Fibroblast of skin of left quadriceps (primary cell): ENCODE measurements at regions not wholly inside any gene's neighbourhood (a gene's known extent, or its start where the extent isn't known, plus 50 kb on each side); places are given as distances from the start of the nearest gene placed in this dataset.
"Not testable (repeated sequence)": the region's sequence is repeated elsewhere in the genome, so short reads cannot be mapped to it uniquely, and the experiment has no call there.

Experiments
- DNase-seq, 2 experiments: peaks; one replicate each; pipeline ENCODE4 v3.0.0-alpha.2; 2013; ENCODE audit warnings: low read depth in 2 of 2

DNA sequence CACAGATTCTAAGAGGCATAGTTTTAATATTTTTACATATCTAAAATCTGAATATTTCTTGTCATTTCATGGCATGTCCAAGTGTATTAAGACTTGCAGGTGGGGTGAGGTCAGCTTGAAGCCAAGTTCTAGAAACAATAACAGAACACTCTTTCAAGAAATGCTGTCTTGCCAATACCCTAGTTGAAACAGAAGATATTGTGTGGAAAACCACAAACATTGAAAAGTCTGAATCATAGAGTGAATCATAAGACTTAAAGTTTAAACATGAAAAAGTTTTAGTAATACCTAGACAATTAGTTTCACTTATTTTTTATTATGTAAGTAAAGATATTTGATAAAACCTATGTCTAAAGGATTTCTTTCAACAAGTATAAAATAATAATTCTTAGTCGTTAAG, 191.5 kb upstream of the CAND1 start:
- DNase-seq = peak in 1 of 2 experiments; percentile 8

DNA sequence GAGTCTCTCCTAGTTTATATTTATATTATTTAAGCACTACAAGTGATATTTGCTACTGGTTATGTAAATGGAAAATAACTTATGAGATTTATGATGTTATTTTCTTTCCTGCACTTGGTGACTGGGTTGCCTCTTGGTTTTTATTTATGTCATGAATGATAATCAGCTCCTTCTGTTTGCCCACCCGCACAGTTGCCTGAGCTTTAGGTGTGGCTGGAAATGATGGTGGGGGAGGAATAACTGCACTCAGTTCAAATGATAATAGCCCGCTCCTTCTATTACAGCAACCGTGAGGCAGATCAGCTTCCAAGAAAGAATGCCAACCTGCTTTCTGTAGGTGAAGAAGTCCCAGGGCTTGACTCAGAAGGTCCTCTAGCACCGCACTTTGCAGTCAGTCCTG, 190.2 kb upstream of the CAND1 start:
- no peak for DNase-seq

DNA sequence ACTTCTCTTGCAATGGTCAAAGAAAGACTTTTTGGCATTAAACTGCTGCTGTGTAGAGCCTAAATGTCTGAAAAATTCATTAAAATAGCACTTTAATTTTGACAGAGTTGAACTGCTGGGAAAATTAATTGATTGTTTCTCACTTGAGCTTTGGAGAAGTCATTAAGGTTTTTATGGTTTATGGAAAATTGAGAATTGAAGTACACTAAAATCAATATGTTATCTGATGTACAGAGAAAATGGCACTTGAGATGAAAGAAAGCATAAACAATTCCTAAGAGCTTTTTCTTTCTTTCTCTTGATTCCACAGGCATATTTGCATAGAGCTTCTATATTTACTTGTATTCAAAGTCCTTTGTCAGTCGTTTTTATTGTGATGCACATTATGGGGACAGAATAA, 188.5 kb upstream of the CAND1 start:
- no peak for DNase-seq

DNA sequence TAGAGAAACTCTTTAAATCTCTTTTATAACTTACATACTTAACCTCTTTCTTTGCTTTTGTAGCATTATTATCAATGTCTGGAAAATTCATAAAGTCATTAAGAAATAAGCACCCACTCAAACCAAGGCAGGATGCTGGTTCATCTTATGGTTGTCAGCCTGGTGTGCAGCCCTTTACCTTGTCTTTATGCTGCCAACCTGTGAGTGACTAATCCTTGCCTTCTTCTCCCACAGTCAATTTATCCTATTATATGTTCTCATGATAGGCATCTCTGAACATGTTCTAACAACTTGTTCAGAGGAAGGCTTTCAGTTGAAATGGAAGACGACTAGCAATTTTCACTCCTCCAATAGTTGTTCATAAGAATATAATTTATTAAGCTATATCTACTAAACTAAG, 186.9 kb upstream of the CAND1 start:
- DNase-seq = no peak

DNA sequence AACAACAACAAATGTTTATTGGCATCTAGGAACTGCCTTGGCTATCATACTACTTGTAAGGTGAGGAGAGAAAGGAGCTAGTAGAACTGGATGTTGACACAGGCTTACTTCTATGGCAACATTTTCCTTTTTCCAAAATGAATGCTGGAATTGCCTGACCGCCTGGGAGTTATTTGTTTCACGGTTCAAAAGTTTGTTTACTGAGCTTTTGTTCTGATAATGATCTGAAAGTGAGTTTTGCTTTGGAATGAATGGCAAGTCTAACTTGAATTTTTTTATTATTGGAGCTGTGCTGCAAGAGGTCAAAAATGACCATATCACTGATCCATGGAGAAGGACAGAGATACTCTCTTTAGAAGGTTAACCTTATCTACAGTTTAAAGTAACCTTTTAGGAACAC, 183.5 kb upstream of the CAND1 start:
- DNase-seq = no peak

DNA sequence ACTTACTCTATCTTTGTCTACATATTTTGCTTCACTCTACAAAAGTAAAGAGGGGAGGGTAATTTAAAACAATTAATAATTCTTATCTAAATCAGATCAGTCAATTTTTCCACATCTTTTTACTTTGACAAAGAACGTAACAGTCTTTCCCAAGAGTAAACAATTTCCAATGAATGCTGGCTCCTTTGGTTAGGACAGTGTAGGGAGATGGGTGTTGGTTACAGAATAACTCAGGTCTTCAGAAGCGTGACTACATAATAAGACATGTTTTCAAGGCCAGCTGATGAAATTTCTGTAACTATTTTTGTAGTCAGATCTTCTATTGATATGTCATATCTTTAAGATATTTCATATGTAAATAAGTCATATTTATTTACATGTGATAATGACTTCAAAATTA, 183.0 kb upstream of the CAND1 start:
- DNase-seq = no peak

DNA sequence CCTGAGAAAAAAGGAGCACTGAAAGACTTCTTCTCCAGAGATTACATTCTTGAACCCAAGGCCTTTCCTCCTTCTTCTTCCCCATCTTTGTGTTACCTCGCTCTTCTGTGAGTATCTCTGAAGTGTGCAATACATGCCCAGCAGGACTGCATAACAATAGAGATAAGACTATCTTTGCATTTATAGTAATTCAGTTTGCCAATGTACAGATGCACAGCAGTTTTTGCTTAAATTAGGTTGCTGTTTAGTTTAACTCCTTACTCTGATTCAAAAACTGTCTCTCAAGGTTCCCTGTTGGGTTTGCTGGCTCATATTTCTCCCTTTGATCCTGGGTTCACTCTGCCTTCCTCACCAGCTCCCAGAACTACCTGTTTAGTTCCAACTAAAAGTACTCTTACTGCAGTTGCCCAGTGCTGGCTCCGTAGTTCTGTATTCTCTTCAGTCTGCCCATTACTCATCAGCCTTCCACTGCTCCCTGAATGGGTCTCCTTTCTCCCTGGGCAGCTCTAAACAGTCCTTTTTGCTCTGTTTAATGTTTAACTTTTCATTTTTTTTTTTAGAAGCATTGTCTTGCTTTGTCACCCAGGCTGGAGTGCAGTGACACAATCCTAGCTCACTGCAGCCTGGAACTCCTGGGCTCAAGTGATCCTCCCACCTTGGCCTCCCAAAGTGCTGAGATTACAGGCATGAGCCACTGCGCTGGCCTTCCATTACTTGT, 180.6 kb upstream of the CAND1 start:
- DNase-seq = no peak

DNA sequence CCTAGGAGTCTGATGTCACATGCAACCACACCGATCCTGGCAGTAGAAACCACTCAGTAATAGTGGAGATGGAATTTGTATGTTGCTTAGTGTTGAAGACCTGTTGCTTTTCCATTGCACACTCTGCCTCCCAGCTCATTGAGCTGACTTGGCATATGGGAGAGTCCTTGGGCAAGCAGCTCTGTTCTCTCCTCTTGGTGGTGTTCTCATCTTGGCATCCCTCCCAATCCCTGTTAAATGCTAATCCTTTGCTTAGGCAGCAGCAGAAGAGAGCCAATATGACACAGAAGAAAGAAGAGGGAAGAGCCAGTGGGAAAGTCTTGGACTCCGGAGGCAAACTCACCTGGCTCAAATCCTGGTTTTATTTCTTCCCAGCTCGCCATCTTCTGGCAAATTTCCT, 178.0 kb upstream of the CAND1 start:
- DNase-seq = no peak

DNA sequence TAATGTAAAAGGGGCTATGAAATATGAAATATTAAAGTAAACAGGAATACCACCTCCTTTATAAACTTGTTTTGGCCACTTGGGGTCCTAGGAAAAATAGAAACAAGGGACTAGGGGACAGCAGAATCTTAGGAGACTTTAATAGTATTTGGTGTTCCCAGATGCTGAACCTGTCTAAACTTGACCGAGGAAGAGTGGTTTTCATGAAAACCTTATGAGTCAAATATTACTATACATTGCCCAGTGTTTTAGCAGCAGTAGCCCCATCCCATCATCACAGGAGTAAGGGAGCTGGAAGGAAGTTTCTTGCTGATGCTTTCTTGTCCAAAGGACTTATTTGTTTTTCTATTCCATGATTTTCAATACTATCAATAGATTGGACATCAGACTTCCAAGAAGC, 177.5 kb upstream of the CAND1 start:
- no peak for DNase-seq

DNA sequence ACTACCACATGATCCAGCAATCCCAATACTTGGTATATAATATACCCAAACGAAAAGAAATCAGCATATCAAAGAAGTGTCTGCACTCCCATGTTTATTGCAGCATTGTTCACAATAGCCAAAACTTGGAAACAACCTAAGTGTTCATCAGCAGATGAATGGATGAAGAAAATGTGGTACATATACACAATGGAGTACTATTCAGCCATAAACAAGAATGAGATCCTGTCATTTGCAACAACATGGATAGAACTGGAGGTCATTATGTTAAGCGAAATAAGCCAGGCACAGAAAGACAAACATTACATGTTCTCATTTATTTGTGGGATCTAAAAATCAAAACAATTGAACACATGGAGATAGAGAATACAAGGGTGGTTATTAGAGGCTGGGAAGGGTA, 176.2 kb upstream of the CAND1 start:
- not testable (repeated sequence) for DNase-seq

DNA sequence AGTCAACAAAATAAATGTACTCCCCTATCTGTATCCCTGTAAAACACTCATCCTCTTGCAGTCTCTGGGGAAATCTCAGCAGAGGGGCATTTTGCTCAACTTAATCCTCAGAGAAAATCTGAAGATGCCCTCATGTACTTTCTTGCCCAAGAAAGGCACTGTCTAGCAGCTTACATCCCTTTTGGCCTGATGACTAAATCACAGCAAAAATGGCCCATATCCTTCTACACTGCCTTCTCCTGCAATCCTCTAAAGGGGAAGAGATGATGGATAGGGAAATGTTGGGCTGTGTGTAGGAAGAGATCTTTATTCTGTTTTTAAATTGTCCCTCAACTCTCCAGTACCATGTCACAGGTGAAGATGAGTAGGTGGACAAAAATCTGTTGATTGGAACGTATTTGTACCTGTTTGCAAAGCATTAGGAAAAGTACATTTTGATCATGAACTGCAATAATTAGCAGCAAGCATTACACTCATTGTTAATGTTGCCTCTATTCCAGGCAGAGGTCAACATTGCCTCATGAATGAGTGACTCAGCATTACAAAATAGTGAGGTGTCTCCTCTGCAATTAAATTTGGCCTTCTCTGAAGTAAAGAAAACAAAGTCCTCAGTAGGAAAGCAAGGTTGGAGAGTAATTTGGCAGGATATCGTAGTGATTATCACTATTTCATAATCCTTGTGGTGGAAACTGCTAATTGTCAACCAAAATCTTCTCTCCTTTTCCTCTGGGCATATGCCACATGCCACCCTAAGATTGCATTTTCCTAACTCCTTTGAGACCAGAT, 172.4 kb upstream of the CAND1 start:
- peak; percentile 6 to 13 for DNase-seq

DNA sequence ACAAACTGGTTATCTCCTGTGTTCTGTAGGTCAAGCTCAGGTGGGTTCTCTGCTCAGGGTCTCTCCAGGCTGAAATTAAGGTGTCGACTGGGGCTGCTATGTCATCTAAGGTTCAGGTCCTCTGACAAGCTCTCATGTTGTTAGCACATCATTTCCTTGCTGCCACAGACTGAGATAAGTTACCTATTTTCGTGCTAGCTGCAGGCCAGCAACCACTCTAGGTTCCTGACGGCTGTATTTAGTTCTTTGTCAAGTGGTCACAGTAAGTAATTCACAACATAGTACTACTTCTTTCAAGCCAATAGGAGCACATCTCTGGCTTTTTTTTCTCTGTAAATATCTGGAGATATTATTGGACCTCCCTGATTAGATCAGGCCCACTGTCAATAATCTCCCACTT, 169.3 kb upstream of the CAND1 start:
- no peak for DNase-seq

DNA sequence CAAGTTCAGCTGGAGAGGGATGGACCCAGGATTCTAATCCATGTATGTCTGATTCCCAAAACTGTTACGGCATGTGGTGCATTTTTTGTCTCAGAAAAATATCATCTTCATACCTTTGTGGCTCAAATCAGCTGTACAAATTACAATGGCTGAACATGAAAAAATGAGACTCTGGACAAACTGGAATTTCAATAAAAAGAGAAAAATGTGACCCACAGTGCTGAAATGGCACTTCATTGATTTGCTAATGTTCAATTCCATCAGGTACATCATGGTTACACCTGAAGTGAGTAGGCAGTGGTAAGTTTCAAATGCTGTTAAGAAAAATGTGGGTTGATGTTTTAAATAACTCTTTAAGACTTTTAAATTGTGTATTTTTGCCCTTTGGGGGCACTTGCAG, 165.6 kb upstream of the CAND1 start:
- DNase-seq = no peak

DNA sequence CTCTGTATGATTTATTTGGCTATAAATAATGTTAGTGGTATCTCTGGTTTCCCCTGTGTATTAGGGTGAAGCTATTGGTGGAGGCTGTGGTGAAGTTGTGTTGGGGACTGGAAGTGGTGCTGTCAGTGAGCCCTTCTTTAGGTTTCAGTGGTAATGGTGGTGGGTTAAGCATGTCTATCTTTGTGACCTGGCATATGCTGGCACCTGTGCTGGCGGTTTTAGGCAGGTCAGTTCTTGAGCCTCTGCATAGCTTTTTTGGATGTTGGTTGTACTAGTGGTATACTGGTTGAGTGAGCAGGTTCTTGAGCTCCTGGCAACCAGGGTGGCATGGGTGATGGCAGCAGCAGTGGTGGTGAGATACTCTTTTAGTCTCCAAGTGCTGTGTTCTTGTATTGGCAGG, 161.9 kb upstream of the CAND1 start:
- no peak for DNase-seq

DNA sequence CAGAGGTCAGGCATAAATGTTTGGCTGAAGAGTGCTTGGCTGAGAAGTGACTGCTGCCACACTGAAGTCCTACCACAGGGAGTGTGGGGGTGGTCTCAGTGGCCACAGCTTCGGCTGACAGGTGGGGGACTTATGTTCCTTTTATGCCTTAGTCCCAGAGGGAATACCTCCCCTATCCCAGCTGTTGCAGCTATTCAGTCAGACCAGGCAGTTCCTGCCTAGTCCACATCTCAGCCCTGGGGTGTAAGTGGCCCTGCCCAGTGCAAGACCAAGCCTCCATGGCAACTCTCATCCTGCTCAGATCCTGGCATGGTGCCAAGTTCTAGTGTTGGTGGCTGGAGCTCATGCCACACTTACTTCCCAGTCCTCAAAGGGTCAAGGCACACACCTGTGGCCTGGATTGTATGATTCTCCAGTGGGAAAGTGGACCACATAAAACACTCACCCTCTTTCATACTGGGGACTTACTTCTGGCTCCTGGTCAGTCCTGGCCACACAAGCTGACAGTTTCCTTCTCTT, 161.3 kb upstream of the CAND1 start:
- no peak for DNase-seq

DNA sequence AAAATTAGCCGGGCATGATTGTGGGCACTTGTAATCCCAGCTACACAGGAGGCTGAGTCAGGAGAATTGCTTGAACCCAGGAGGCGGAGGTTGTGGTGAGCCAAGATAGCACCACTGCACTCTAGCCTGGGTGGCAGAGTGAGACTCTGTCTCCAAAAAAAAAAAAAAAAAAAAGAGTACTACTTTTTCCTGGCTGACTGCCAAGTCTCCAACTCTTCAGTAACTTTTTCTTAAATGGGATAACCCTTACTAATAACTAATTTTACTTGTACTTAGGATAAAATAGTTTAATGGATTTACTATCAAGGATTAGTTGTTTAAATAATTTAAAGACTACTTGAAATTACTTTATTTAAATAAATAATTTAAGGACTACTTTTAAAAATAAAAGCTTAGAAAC, 158.8 kb upstream of the CAND1 start:
- not testable (repeated sequence) for DNase-seq

DNA sequence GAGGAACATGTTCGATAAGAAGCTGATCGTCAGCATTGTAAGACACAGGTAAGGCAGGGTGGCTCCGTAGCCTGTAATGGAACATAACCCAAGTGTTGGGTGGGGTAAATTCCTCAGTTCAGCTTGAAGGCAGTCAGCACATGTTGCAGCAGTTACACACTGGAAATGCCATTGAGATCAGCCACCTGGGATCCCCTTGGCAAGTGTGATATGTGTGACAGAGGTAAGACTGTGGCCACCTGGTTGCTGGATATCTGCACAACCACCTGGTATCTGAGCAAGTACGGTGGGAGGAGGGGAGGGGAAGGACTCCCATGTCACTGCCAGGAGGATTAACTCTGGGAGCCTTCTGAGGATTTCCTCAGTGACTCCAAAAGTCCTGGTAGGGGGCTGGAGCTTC, 158.0 kb upstream of the CAND1 start:
- DNase-seq = no peak

DNA sequence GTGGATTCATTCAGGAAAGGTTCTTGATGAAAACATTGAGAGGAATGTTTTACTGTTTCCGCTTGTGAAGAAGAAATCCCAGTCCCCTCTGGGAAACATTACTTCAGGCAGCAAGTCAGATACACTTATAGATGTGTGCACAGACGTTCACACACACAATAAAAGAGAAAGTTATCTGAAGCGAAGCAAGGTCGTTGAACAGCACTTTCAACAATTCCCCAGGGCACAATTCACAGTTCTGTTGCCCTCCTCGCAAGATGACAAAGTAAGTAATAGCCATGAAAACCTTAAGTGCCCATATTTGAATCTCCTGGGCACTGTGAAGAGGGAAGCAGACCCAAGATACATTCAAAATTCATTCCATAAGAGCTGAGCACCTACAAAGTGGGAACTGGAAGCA, 156.6 kb upstream of the CAND1 start:
- no peak for DNase-seq

DNA sequence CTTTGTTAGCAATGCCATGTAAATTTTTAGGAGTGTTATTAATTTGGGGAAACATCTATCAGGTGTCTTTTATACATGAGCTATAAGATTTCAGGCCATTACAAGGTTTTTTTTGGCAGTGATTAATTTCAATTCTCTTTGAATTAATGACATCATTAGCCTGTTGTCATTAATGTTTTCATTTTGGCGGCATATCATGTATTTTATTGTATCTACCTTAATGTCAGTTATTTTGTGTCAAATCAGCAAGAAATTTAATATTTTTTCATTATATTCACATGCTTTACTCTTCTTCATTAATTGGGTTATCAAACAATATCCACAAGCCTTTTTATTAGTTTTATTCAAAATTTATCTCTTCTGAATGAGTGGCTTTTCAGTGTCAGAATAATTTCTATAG, 153.0 kb upstream of the CAND1 start:
- DNase-seq = no peak

DNA sequence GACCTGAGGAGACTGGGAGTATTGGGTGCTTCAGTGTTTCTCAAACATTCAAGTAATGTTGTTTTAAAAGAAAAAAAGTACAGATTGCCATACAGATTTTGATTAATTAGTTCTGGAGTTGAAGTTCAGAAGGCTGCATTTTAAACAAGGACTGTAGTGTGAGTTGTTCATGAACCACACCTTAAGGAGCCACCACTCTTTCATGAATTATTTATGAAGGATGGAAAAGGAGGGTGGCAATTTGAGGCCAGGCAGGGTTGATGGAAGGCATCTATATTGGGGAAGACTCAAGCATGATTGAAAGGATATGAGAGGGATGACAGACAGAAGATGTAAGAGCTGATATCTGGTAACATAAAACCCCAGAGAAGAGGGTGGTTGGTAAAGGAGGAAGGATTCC, 146.6 kb upstream of the CAND1 start:
- no peak for DNase-seq

DNA sequence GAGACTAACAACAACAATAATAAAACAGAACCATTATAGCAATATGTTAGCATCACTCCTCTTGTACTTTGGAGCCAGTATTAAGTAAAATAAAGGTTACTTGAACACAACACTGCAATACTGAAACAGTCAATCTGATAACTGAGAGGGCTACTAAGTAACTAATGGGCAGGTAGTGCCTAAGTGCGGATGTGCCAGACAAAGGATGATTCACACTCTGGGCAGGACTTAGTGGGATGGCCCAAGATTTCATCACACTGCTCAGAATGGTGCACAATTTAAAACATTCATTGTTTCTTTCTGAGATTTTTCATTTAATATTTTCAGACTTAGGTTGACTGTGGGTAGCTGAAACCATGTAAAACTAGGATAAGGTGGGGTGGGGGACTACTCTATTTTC, 131.9 kb upstream of the CAND1 start:
- DNase-seq = no peak

DNA sequence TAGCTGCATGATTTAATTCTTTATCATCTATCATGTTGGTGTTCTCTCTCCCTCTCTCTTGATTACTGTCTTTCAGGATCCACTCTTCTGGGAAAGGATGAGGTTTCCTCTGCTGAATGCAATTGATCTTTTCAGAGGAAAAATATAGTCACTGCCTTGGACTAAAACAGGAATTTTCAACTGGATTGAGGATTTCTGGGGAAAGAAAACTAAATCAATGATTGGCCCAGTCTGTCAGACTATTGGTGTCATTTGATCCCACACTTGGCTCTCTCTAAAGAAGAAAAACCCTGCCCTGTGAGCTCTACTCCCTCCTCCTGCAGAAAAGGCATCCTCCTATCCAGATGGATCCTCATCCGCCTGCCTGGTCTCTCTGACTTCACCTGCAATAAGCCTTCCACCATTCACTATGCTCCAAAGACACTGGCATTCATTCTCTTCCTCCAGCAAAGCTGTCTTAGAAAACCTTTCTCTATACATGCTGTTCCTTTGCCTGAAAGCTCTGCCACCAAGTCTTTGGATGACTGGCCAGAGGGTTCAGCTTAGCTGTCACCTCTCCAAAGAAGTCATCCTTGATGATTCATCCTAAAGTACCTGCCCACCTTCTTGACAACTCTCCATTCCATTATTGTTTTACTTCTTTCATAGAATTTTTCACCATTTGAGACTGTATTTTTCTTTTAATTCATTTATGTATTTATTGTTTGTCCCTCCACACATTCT, 127.7 kb upstream of the CAND1 start:
- DNase-seq = no peak

DNA sequence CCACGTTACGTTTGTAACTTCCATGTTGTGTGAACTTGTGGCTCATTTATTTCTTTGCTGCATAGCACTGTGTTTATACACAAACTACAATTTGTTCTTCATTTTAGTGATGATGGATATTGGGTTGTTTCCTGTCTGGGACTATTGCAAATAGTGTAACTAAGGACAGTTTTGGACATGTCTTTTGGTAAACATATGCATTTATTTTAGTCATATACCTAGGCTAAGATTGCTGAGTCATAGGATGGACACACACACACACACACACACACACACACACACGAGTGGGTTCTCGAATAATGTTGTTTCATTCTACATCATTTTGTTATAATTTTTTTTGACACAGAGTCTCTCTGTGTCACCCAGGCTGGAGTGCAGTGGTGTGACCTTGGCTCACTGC, 123.5 kb upstream of the CAND1 start:
- no peak for DNase-seq
